ENCODE measurements at regions not wholly inside any gene's neighbourhood (a gene's known extent, or its start where the extent isn't known, plus 50 kb on each side); places are given as distances from the start of the nearest gene placed in this dataset.

DNA sequence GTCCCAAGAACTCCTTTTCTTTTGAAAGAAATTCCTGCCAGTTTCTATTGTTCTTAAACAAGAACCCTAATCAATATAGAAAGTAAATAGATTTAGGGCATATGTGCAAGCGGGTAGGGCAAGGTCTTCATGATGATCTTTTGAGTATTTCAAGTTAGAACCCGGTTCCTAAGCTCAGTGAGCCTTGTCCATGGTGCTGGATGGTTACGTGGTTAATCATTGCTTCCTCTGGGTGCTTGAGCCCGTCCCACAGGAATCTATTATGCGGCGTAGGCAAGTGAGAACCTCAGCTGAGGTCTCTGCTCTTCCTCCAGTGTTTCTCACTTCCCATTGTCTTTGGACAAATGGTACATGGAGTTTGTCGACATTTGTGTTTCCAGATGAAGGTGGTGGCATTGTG is 580.8 kb upstream of the EEF2KMT start:
- H3K9me3 Mint-ChIP-seq, result peaks cover 3% of the 10 kb centered on the region
- ATAC-seq (no peak), DNase-seq (ENCODE audit: low spot score) (no peak)
- no peaks in the 10 kb centered on the region for H3K36me3 Mint-ChIP-seq
- H3K27me3 Mint-ChIP-seq, result peaks cover 0 to 2% of the 10 kb centered on the region in 2 donors
- H3K4me1 Mint-ChIP-seq (ENCODE audit: low read depth in 2 of 2), result no peaks in the 10 kb centered on the region
- no peak overlapping the region for H3K27ac Mint-ChIP-seq
- no peak overlapping the region for H3K4me3 Mint-ChIP-seq

- Mint-ChIP-seq H3K4me1 (ENCODE audit: low read depth in 2 of 2) (no peaks in the 10 kb centered on the region), H3K36me3 (no peaks in the 10 kb centered on the region), H3K4me3 (no peak overlapping the region), H3K9me3 (no peaks in the 10 kb centered on the region), H3K27me3 (peaks cover 0 to 4% of the 10 kb centered on the region in 2 donors), H3K27ac (no peak overlapping the region)
- no peak for DNase-seq (ENCODE audit: low spot score)
- ATAC-seq, result no peak
These were observed 573.8 kb upstream of the EEF2KMT start for GRCh38 chr16:5671421-5671820.

DNA sequence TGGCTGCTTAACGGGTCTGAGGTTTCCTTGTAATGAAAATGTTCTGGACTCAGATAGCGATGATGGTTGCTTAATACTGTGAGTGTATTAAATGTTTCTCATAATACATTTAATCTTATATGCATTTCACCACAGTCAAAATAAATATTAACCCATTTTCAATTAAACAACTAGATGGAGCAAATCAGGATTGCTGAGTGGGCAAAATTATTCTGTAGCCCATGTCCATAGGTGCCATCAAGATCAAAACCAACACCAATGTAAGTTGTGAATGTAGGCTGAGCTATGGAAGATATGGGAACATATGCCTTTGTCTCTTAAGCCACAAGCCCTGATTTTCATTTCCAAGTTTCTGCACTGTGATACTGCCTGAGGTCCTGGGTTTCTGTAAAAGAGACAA is 572.6 kb upstream of the EEF2KMT start:
- Mint-ChIP-seq H3K9me3 (no peaks in the 10 kb centered on the region), H3K27ac (no peak overlapping the region), H3K4me1 (ENCODE audit: low read depth in 2 of 2) (no peaks in the 10 kb centered on the region), H3K27me3 (peaks cover 0 to 2% of the 10 kb centered on the region in 2 donors), H3K36me3 (no peaks in the 10 kb centered on the region), H3K4me3 (no peak overlapping the region)
- DNase-seq (ENCODE audit: low spot score), result no peak
- no peak for ATAC-seq

- no peaks in the 10 kb centered on the region for H3K36me3 Mint-ChIP-seq
- peaks cover 0 to 2% of the 10 kb centered on the region in 2 donors for H3K27me3 Mint-ChIP-seq
- H3K27ac Mint-ChIP-seq, result no peak overlapping the region
- H3K9me3 Mint-ChIP-seq, result no peaks in the 10 kb centered on the region
- H3K4me3 Mint-ChIP-seq, result no peak overlapping the region
- no peak for ATAC-seq
- H3K4me1 Mint-ChIP-seq (ENCODE audit: low read depth in 2 of 2), result no peaks in the 10 kb centered on the region
- no peak for DNase-seq (ENCODE audit: low spot score)
These were observed 571.0 kb upstream of the EEF2KMT start for GRCh38 chr16:5668553-5668952.

DNA sequence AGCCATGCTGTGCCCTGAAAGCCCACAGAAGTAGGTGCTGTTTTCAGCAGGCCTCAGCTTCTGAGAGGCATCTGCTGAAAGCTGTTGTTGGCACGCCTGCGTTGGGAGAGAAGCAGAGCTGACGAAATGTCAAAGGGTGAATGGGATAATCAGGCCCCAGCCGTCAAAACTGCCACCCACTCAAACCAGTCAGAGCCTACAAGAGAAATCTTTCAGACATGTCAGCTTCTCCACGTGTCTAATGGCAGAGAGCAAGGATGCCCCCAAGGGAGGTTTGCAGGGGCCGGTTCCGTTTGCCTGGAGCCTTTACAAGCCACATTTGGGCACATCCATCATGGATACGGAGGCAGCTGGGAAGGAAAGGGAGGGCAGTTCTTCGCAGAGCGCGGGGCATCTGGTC is 568.2 kb upstream of the EEF2KMT start:
- H3K4me1 Mint-ChIP-seq (ENCODE audit: low read depth in 2 of 2), result no peaks in the 10 kb centered on the region
- no peaks in the 10 kb centered on the region for H3K36me3 Mint-ChIP-seq
- no peak overlapping the region for H3K27ac Mint-ChIP-seq
- H3K9me3 Mint-ChIP-seq, result no peaks in the 10 kb centered on the region
- no peak overlapping the region for H3K4me3 Mint-ChIP-seq
- DNase-seq (ENCODE audit: low spot score), result no peak
- H3K27me3 Mint-ChIP-seq, result peaks cover 0 to 6% of the 10 kb centered on the region in 2 donors
- no peak for ATAC-seq

- no peaks in the 10 kb centered on the region for H3K4me1 Mint-ChIP-seq (ENCODE audit: low read depth in 2 of 2)
- no peak overlapping the region for H3K27ac Mint-ChIP-seq
- H3K27me3 Mint-ChIP-seq, result no peaks in the 10 kb centered on the region
- no peaks in the 10 kb centered on the region for H3K9me3 Mint-ChIP-seq
- DNase-seq (ENCODE audit: low spot score), result no peak
- no peak overlapping the region for H3K4me3 Mint-ChIP-seq
- no peak for ATAC-seq
- no peaks in the 10 kb centered on the region for H3K36me3 Mint-ChIP-seq
These were observed 556.2 kb upstream of the EEF2KMT start for GRCh38 chr16:5653789-5654188.

- Mint-ChIP-seq H3K4me3 (no peak overlapping the region), H3K27me3 (no peaks in the 10 kb centered on the region), H3K27ac (no peak overlapping the region), H3K4me1 (ENCODE audit: low read depth in 2 of 2) (no peaks in the 10 kb centered on the region), H3K9me3 (no peaks in the 10 kb centered on the region), H3K36me3 (no peaks in the 10 kb centered on the region)
- DNase-seq (ENCODE audit: low spot score) (no peak), ATAC-seq (peak; percentile 26 to 52)
These were observed 555.4 kb upstream of the EEF2KMT start for GRCh38 chr16:5653041-5653440.

GRCh38 chr16:5649762-5650743 is 552.5 kb upstream of the EEF2KMT start:
- ATAC-seq, result no peak
- Mint-ChIP-seq H3K27me3 (no peaks in the 10 kb centered on the region), H3K36me3 (no peaks in the 10 kb centered on the region), H3K4me1 (ENCODE audit: low read depth in 2 of 2) (no peaks in the 10 kb centered on the region), H3K4me3 (no peak overlapping the region), H3K27ac (no peak overlapping the region), H3K9me3 (no peaks in the 10 kb centered on the region)
- no peak for DNase-seq (ENCODE audit: low spot score)

DNA sequence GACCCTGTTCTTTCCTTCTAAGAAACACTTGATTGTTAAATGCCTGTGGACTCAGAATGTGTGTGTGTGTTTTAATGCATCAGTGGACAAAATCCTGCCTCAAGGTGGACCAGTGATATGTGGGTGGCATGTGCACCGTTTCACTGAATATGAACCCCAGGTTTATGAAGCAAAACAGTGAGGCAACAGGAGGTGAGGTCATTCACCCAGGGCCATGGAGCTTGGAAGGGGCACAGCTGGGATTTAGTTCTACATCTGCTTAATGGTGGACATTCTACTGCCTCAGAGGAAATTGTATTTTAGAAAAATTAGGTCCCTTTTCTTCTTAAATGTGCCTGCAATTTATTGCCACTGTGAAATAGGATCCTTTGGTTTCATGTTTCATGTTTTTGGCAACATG is 549.5 kb upstream of the EEF2KMT start:
- H3K36me3 Mint-ChIP-seq, result no peaks in the 10 kb centered on the region
- no peak for ATAC-seq
- no peak overlapping the region for H3K4me3 Mint-ChIP-seq
- H3K4me1 Mint-ChIP-seq (ENCODE audit: low read depth in 2 of 2), result no peaks in the 10 kb centered on the region
- no peaks in the 10 kb centered on the region for H3K9me3 Mint-ChIP-seq
- no peak overlapping the region for H3K27ac Mint-ChIP-seq
- no peaks in the 10 kb centered on the region for H3K27me3 Mint-ChIP-seq
- DNase-seq (ENCODE audit: low spot score), result no peak

GRCh38 chr16:5643855-5644531 is 546.4 kb upstream of the EEF2KMT start:
- Mint-ChIP-seq H3K27me3 (peaks cover 0 to 2% of the 10 kb centered on the region in 2 donors), H3K9me3 (peaks cover 10% of the 10 kb centered on the region), H3K4me3 (no peak overlapping the region), H3K36me3 (no peaks in the 10 kb centered on the region), H3K4me1 (ENCODE audit: low read depth in 2 of 2) (no peaks in the 10 kb centered on the region), H3K27ac (no peak overlapping the region)
- no peak for ATAC-seq
- DNase-seq (ENCODE audit: low spot score), result no peak

- DNase-seq (ENCODE audit: low spot score) (no peak), ATAC-seq (no peak)
- Mint-ChIP-seq H3K36me3 (no peaks in the 10 kb centered on the region), H3K9me3 (peaks cover 10% of the 10 kb centered on the region), H3K27me3 (peaks cover 0 to 2% of the 10 kb centered on the region in 2 donors), H3K4me1 (ENCODE audit: low read depth in 2 of 2) (no peaks in the 10 kb centered on the region), H3K27ac (no peak overlapping the region), H3K4me3 (no peak overlapping the region)
These were observed 544.8 kb upstream of the EEF2KMT start for GRCh38 chr16:5642436-5642835.

- H3K27me3 Mint-ChIP-seq, result peaks cover 0 to 2% of the 10 kb centered on the region in 2 donors
- no peak for ATAC-seq
- DNase-seq (ENCODE audit: low spot score), result no peak
- no peak overlapping the region for H3K4me3 Mint-ChIP-seq
- no peaks in the 10 kb centered on the region for H3K36me3 Mint-ChIP-seq
- H3K27ac Mint-ChIP-seq, result no peak overlapping the region
- H3K9me3 Mint-ChIP-seq, result peaks cover 10% of the 10 kb centered on the region
- H3K4me1 Mint-ChIP-seq (ENCODE audit: low read depth in 2 of 2), result no peaks in the 10 kb centered on the region
These were observed 544.4 kb upstream of the EEF2KMT start for GRCh38 chr16:5642011-5642410.

GRCh38 chr16:5640883-5641282 is 543.3 kb upstream of the EEF2KMT start:
- no peak overlapping the region for H3K27ac Mint-ChIP-seq
- no peaks in the 10 kb centered on the region for H3K4me1 Mint-ChIP-seq (ENCODE audit: low read depth in 2 of 2)
- peaks cover 0 to 2% of the 10 kb centered on the region in 2 donors for H3K27me3 Mint-ChIP-seq
- H3K4me3 Mint-ChIP-seq, result no peak overlapping the region
- ATAC-seq (peak in 1 of 2 donors; percentile 29), DNase-seq (ENCODE audit: low spot score) (no peak)
- H3K36me3 Mint-ChIP-seq, result no peaks in the 10 kb centered on the region
- H3K9me3 Mint-ChIP-seq, result peaks cover 10% of the 10 kb centered on the region

DNA sequence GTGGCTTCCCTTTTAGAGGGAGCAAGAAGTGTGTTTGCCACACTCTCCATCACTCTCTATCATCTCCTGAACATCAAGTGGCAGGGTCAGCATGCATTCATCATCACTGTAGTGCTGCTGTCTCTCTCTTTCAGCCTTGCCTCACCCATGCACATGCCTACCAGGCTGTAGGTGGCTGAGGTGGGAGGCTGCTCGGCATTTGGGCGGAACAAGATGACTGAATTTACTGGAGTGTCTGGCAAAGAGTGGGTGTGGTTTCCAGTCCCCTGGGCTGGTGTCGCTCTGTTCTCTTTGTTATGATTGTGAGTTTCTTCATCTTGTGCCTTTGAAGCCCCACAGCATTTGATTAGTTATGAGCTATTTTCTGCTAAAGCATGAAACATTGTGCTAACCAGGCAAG is 541.9 kb upstream of the EEF2KMT start:
- Mint-ChIP-seq H3K27ac (no peak overlapping the region), H3K4me1 (ENCODE audit: low read depth in 2 of 2) (no peaks in the 10 kb centered on the region), H3K4me3 (no peak overlapping the region), H3K27me3 (peaks cover 0 to 4% of the 10 kb centered on the region in 2 donors), H3K36me3 (no peaks in the 10 kb centered on the region), H3K9me3 (peaks cover 10% of the 10 kb centered on the region)
- DNase-seq (ENCODE audit: low spot score), result no peak
- ATAC-seq, result no peak
